ENCODE measurements at regions not wholly inside any gene's neighbourhood (a gene's known extent, or its start where the extent isn't known, plus 50 kb on each side); places are given as distances from the start of the nearest gene placed in this dataset.

- H3K9me1 ChIP-seq (ENCODE audit: insufficient read depth, low read length), result no peaks in the 10 kb centered on the region
- H2BK20ac ChIP-seq (ENCODE audit: low read depth, low read length), result no peak overlapping the region
- H3K27me3 ChIP-seq (ENCODE audit: control insufficient read depth, insufficient read depth, low read length), result no peaks in the 10 kb centered on the region
- no peak overlapping the region for H3K9ac ChIP-seq (ENCODE audit: low read depth, low read length)
- H3K4me2 ChIP-seq (ENCODE audit: low read depth, low read length), result no peak overlapping the region
- no peaks in the 10 kb centered on the region for H3K9me3 ChIP-seq (ENCODE audit: control insufficient read depth, insufficient read depth, low read length)
- no peak overlapping the region for H2AK9ac ChIP-seq (replicated peaks; ENCODE audit: low read depth, low read length, poor library complexity)
- no TSS peak for BruUV-seq (replicated peaks)
- no peak overlapping the region for H4K5ac ChIP-seq (ENCODE audit: low read depth, low read length)
- ATAC-seq (ENCODE audit: low read depth), result no peak
- no peak overlapping the region for H3K4ac ChIP-seq (ENCODE audit: low read depth, low read length)
- H4K8ac ChIP-seq (ENCODE audit: low read depth in 2 of 2, low read length in 2 of 2), result no peak overlapping the region
- H2BK5ac ChIP-seq (ENCODE audit: low read depth, low read length, poor library complexity, severe bottlenecking), result no peak overlapping the region
- ChIA-PET CTCF (no interaction called here), POLR2A (ENCODE audit: unreplicated experiment) (no interaction called here)
- no peaks in the 10 kb centered on the region for H4K20me1 ChIP-seq (ENCODE audit: insufficient read depth, low read length)
- H2BK15ac ChIP-seq (ENCODE audit: low read depth, low read length), result no peak overlapping the region
- no peak overlapping the region for H3K14ac ChIP-seq (replicated peaks; ENCODE audit: low read depth, low read length)
- no peak overlapping the region for H3K56ac ChIP-seq (ENCODE audit: extremely low read depth, insufficient read depth, low read length)
- WGBS, 2 experiments (ENCODE audit: extremely low coverage in 2 of 2, insufficient read length in 1 of 2), result no CpG with 5 or more reads among the region's 1 CpG
- H3K27ac ChIP-seq (ENCODE audit: insufficient read depth, low read length), result no peak overlapping the region
- dilution Hi-C loops (cut with HindIII; ENCODE audit: low sequenced_read_pairs, unreplicated experiment), result no loop called here
- H2AFZ ChIP-seq (replicated peaks; ENCODE audit: low read length, poor library complexity), result no peak overlapping the region
- no peaks in the 10 kb centered on the region for H3K36me3 ChIP-seq (ENCODE audit: control insufficient read depth, insufficient read depth, low read length)
- no peak overlapping the region for H3K23ac ChIP-seq (ENCODE audit: low read depth, low read length)
- intact Hi-C loops (cut with micrococcal nuclease), result no loop called here
- H3K18ac ChIP-seq (ENCODE audit: low read depth, low read length), result no peak overlapping the region
- no peak overlapping the region for H3K4me3 ChIP-seq (ENCODE audit: insufficient read depth, low read depth, low read length)
- DNase-seq, result peak; percentile 54
- no peaks in the 10 kb centered on the region for H3K79me1 ChIP-seq (ENCODE audit: low read depth in 1 of 2, low read length in 2 of 2)
- H2AK5ac ChIP-seq (ENCODE audit: low read depth, low read length), result no peak overlapping the region
- TF ChIP-seq MAFK (IDR thresholded peaks at IDR 0.05; ENCODE audit: low read depth, low read length) (no peak), BHLHE40 (IDR thresholded peaks at IDR 0.05; ENCODE audit: low read depth, low read length) (no peak), FOS (IDR thresholded peaks at IDR 0.05; ENCODE audit: low read depth, low read length) (0 out of 2 replicates have a peak, but pooled peaks have one; percentile 9), MAZ (IDR thresholded peaks at IDR 0.05; ENCODE audit: borderline replicate concordance, low read depth, low read length) (no peak), USF2 (IDR thresholded peaks at IDR 0.05; ENCODE audit: low read depth, low read length) (no peak), MXI1 (IDR thresholded peaks at IDR 0.05; ENCODE audit: borderline replicate concordance, low read depth, low read length) (no peak), NFE2L2 (IDR thresholded peaks at IDR 0.05; ENCODE audit: low read depth, low read length) (no peak)
- H2BK120ac ChIP-seq (ENCODE audit: low read depth, low read length), result no peak overlapping the region
- in situ Hi-C loops (cut with MboI; ENCODE audit: low sequenced_read_pairs), result no loop called here
- no peaks in the 10 kb centered on the region for H3K4me1 ChIP-seq (ENCODE audit: control insufficient read depth, insufficient read depth, low read length)
- H4K91ac ChIP-seq (ENCODE audit: insufficient read depth, low read depth, low read length), result no peak overlapping the region
These were observed 1550.9 kb downstream of the PCDH9 start for GRCh38 chr13:65679240-65679639.
